Stimulated activated CD8-positive, alpha-beta memory T cell treated with anti-CD3 and anti-CD28 coated beads, Interleukin-15, amount 100 ng/mL, for 24 hours (primary cell): ENCODE measurements at regions not wholly inside any gene's neighbourhood (a gene's known extent, or its start where the extent isn't known, plus 50 kb on each side); places are given as distances from the start of the nearest gene placed in this dataset.
"Not testable (repeated sequence)": the region's sequence is repeated elsewhere in the genome, so short reads cannot be mapped to it uniquely, and the experiment has no call there.

Experiments used
- DNase-seq: peaks from one replicate; pipeline ENCODE4 v3.0.0-alpha.2; 2020; ENCODE audit warnings: low read depth

- DNase-seq, result no peak
Measured at GRCh38 chr9:96064826-96065481, 189.5 kb downstream of the ERCC6L2 start.

- DNase-seq, result no peak
Measured at GRCh38 chr9:96062854-96063253, 187.4 kb downstream of the ERCC6L2 start.

- no peak for DNase-seq
Measured at GRCh38 chr9:96062031-96062430, 186.5 kb downstream of the ERCC6L2 start.

- DNase-seq, result no peak
Measured at GRCh38 chr9:96061293-96061987, 185.9 kb downstream of the ERCC6L2 start.

GRCh38 chr9:96058218-96058617, 182.7 kb downstream of the ERCC6L2 start:
- DNase-seq, result no peak

GRCh38 chr9:96057155-96057554, 181.7 kb downstream of the ERCC6L2 start:
- DNase-seq, result no peak

GRCh38 chr9:96056226-96056625, 180.7 kb downstream of the ERCC6L2 start:
- DNase-seq, result no peak

GRCh38 chr9:96054248-96054647, 178.8 kb downstream of the ERCC6L2 start:
- DNase-seq, result not testable (repeated sequence)

GRCh38 chr9:96052686-96053085, 177.2 kb downstream of the ERCC6L2 start:
- DNase-seq, result no peak

GRCh38 chr9:96051423-96051822, 175.9 kb downstream of the ERCC6L2 start:
- no peak for DNase-seq

- no peak for DNase-seq
Measured at GRCh38 chr9:96050861-96051155, 175.3 kb downstream of the ERCC6L2 start.

- DNase-seq, result no peak
Measured at GRCh38 chr9:96050048-96050860, 174.8 kb downstream of the ERCC6L2 start.

GRCh38 chr9:96048956-96049831, 173.7 kb downstream of the ERCC6L2 start:
- DNase-seq, result no peak

- no peak for DNase-seq
Measured at GRCh38 chr9:96048104-96048955, 172.8 kb downstream of the ERCC6L2 start.

GRCh38 chr9:96047741-96048103, 172.2 kb downstream of the ERCC6L2 start:
- DNase-seq, result no peak

GRCh38 chr9:96047116-96047639, 171.7 kb downstream of the ERCC6L2 start:
- DNase-seq, result no peak

GRCh38 chr9:96045811-96046210, 170.3 kb downstream of the ERCC6L2 start:
- no peak for DNase-seq

- DNase-seq, result no peak
Measured at GRCh38 chr9:96044401-96044800, 168.9 kb downstream of the ERCC6L2 start.

GRCh38 chr9:96040591-96041461, 165.3 kb downstream of the ERCC6L2 start:
- DNase-seq, result no peak

GRCh38 chr9:96038914-96039313, 163.4 kb downstream of the ERCC6L2 start:
- DNase-seq, result no peak
